Activated naive CD8-positive, alpha-beta T cell treated with anti-CD3 and anti-CD28 coated beads, Interleukin-2, amount 50 U/mL, for 16 hours (primary cell): ENCODE measurements at regions not wholly inside any gene's neighbourhood (a gene's known extent, or its start where the extent isn't known, plus 50 kb on each side); places are given as distances from the start of the nearest gene placed in this dataset.
"Not testable (repeated sequence)": the region's sequence is repeated elsewhere in the genome, so short reads cannot be mapped to it uniquely, and the experiment has no call there.

Experiments
- DNase-seq: peaks from one replicate; pipeline ENCODE4 v3.0.0-alpha.2; 2020; ENCODE audit warnings: low read depth, low spot score

- no peak for DNase-seq
Observed at GRCh38 chr18:10140461-10141282, 226.9 kb downstream of the VAPA start.

GRCh38 chr18:10141559-10141958 is 227.7 kb downstream of the VAPA start:
- no peak for DNase-seq

GRCh38 chr18:10142056-10142455 is 228.2 kb downstream of the VAPA start:
- no peak for DNase-seq

- no peak for DNase-seq
Observed at GRCh38 chr18:10142496-10143160, 228.8 kb downstream of the VAPA start.

- no peak for DNase-seq
Observed at GRCh38 chr18:10143596-10143995, 229.8 kb downstream of the VAPA start.

GRCh38 chr18:10145546-10145945 is 231.7 kb downstream of the VAPA start:
- DNase-seq: no peak

GRCh38 chr18:10147226-10147625 is 233.4 kb downstream of the VAPA start:
- no peak for DNase-seq

GRCh38 chr18:10147752-10148151 is 233.9 kb downstream of the VAPA start:
- no peak for DNase-seq

GRCh38 chr18:10148189-10148929 is 234.5 kb downstream of the VAPA start:
- DNase-seq: no peak

- DNase-seq: no peak
Observed at GRCh38 chr18:10149768-10150556, 236.1 kb downstream of the VAPA start.

- not testable (repeated sequence) for DNase-seq
Observed at GRCh38 chr18:10150576-10150975, 236.8 kb downstream of the VAPA start.

- no peak for DNase-seq
Observed at GRCh38 chr18:10152475-10152874, 238.7 kb downstream of the VAPA start.

GRCh38 chr18:10153924-10154752 is 240.3 kb downstream of the VAPA start:
- no peak for DNase-seq

- no peak for DNase-seq
Observed at GRCh38 chr18:10157706-10158105, 243.9 kb downstream of the VAPA start.

GRCh38 chr18:10160251-10160650 is 246.4 kb downstream of the VAPA start:
- no peak for DNase-seq

- no peak for DNase-seq
Observed at GRCh38 chr18:10161315-10161714, 247.5 kb downstream of the VAPA start.

- DNase-seq: no peak
Observed at GRCh38 chr18:10162340-10162739, 248.5 kb downstream of the VAPA start.

- no peak for DNase-seq
Observed at GRCh38 chr18:10164271-10165071, 250.7 kb downstream of the VAPA start.

- DNase-seq: no peak
Observed at GRCh38 chr18:10166164-10166807, 252.5 kb downstream of the VAPA start.
